ENCODE measurements at regions not wholly inside any gene's neighbourhood (a gene's known extent, or its start where the extent isn't known, plus 50 kb on each side); places are given as distances from the start of the nearest gene placed in this dataset.
A peak's percentile ranks its signal among the peaks of the same experiment; 100 is the strongest.

DNA sequence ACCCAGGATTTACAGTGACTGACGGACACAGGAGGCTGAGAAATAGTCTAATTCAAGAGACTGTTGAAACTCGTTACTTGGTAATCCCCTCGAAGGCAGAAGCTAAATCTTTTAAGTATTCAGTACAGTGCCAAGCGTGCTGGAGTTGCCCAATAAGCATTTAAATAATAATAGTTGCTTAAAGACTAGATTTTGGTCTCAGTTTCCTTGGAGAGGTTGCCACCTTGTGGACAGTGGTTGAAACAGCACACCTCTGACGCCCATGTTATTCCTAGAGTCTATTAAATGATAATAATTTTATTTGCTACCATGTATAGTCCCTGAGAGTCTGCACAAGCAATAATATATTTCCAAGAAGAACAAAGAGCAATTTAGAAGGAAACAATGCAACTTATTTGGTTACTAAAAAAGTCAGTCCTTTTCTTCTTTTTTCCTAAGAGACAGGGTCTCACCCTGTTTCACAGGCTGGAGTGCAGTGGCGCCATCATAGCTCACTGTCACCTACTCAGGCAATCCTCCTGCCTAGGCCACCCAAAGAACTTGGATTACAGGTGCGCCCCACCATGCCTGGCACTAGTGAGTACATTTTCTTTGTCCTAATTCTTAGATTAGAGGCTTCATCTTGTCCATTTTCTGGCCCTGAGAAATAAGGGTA, 138.0 kb upstream of the NUDT7 start:
- Histone ChIP-seq H3K27me3 (ENCODE audit: insufficient read depth, low read length) (no peaks in the 10 kb centered on the region), H3K9me2 (ENCODE audit: low read depth, low read length) (no peaks in the 10 kb centered on the region), H3K9ac (ENCODE audit: low read length) (no peak overlapping the region), H3K4me1 (ENCODE audit: insufficient read depth, low read length, severe bottlenecking) (no peaks in the 10 kb centered on the region), H3K36me3 (ENCODE audit: insufficient read depth, low read length) (no peaks in the 10 kb centered on the region), H3K27ac (ENCODE audit: low read depth, low read length, poor library complexity, severe bottlenecking) (no peak overlapping the region), H3K4me3 (ENCODE audit: low read depth, low read length, poor library complexity, severe bottlenecking) (no peak overlapping the region), H3K79me2 (ENCODE audit: insufficient read depth, low read length) (no peaks in the 10 kb centered on the region), H3K4me2 (ENCODE audit: low read length) (no peak overlapping the region), H2AFZ (ENCODE audit: low read length) (no peak overlapping the region), H4K20me1 (ENCODE audit: insufficient read depth, low read length) (no peaks in the 10 kb centered on the region), H3K9me3 (ENCODE audit: low read length) (no peaks in the 10 kb centered on the region), H3F3A (ENCODE audit: insufficient read depth, low read length) (no peaks in the 10 kb centered on the region)
- no peak for TF ChIP-seq EZH2 (IDR thresholded peaks at IDR 0.05; ENCODE audit: borderline replicate concordance, low read length)
- TF ChIP-seq, protein P1, sequence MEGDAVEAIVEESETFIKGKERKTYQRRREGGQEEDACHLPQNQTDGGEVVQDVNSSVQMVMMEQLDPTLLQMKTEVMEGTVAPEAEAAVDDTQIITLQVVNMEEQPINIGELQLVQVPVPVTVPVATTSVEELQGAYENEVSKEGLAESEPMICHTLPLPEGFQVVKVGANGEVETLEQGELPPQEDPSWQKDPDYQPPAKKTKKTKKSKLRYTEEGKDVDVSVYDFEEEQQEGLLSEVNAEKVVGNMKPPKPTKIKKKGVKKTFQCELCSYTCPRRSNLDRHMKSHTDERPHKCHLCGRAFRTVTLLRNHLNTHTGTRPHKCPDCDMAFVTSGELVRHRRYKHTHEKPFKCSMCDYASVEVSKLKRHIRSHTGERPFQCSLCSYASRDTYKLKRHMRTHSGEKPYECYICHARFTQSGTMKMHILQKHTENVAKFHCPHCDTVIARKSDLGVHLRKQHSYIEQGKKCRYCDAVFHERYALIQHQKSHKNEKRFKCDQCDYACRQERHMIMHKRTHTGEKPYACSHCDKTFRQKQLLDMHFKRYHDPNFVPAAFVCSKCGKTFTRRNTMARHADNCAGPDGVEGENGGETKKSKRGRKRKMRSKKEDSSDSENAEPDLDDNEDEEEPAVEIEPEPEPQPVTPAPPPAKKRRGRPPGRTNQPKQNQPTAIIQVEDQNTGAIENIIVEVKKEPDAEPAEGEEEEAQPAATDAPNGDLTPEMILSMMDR (IDR thresholded peaks at IDR 0.05; ENCODE audit: low read length): peak; percentile 86

DNA sequence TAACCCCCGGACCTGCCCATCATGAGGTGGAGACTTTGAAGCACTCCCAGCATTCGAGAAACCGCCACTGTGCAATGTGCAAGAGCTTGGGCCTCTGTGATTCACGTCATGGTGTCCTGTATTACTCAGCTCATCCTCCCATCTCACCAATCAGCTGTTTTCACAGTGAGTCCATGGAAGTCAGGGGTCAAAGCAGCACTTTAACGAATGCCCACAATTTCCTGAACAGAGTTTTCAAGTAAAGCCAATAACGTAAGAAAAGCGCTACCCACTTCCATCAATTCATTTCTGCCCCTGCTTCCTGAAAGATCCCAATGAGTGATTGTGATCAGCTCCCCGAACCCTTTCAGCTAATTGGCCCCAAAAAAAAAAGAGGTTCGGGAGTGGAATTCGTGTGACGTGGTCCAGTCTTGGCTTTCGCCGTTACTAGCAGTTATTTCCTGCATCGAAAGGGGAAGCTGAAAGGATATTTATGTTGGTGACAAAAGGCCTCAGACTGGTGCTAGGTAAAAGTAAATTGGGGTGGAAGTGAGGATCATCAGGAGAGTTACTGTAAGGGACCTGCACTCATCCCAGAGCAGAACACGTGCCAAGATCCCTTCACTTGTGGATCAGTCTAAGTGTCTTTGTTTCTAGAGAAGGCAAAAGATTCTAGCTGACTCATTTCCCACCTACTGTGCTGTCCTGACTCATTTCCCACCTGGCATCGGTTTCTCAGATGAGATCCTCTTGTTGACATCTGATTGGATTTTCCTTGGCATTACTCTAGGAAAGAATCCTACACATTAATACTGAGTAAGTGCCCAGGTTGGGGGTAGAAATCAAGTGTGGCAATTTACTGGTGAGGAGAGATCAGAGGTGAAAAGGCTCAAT, 136.7 kb upstream of the NUDT7 start:
- H3K9ac ChIP-seq (ENCODE audit: low read length): no peak overlapping the region
- H3K79me2 ChIP-seq (ENCODE audit: insufficient read depth, low read length): no peaks in the 10 kb centered on the region
- no peak overlapping the region for H3K27ac ChIP-seq (ENCODE audit: low read depth, low read length, poor library complexity, severe bottlenecking)
- TF ChIP-seq EZH2 (IDR thresholded peaks at IDR 0.05; ENCODE audit: borderline replicate concordance, low read length): no peak
- TF ChIP-seq, protein P1 (IDR thresholded peaks at IDR 0.05; ENCODE audit: low read length): no peak
- H3K9me2 ChIP-seq (ENCODE audit: low read depth, low read length): no peaks in the 10 kb centered on the region
- no peaks in the 10 kb centered on the region for H3K4me1 ChIP-seq (ENCODE audit: insufficient read depth, low read length, severe bottlenecking)
- H3K9me3 ChIP-seq (ENCODE audit: low read length): no peaks in the 10 kb centered on the region
- no peak overlapping the region for H3K4me3 ChIP-seq (ENCODE audit: low read depth, low read length, poor library complexity, severe bottlenecking)
- no peaks in the 10 kb centered on the region for H3K36me3 ChIP-seq (ENCODE audit: insufficient read depth, low read length)
- H3F3A ChIP-seq (ENCODE audit: insufficient read depth, low read length): no peaks in the 10 kb centered on the region
- no peak overlapping the region for H2AFZ ChIP-seq (ENCODE audit: low read length)
- H3K4me2 ChIP-seq (ENCODE audit: low read length): no peak overlapping the region
- H4K20me1 ChIP-seq (ENCODE audit: insufficient read depth, low read length): no peaks in the 10 kb centered on the region
- H3K27me3 ChIP-seq (ENCODE audit: insufficient read depth, low read length): no peaks in the 10 kb centered on the region

DNA sequence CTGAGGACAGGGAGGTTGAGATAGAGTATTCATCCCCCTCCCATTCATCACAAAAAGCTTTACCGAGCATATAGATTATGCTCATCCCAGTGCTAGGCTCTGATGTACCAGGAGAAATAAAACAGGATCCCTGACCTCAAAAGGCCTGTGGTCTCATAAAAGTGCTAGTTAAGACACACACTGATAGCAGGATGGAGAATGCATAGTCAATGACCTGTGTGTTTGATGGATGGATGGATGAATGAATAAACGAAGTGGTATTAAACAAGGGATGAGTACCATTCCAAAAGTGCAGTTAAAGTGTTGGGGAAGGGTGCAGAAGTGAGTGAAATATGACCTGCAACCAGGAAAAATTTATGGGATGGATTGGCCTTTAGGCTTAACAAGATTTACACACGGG, 133.9 kb upstream of the NUDT7 start:
- Histone ChIP-seq H3F3A (ENCODE audit: insufficient read depth, low read length) (no peaks in the 10 kb centered on the region), H2AFZ (ENCODE audit: low read length) (no peak overlapping the region), H3K4me3 (ENCODE audit: low read depth, low read length, poor library complexity, severe bottlenecking) (no peak overlapping the region), H3K27ac (ENCODE audit: low read depth, low read length, poor library complexity, severe bottlenecking) (no peak overlapping the region), H3K9me2 (ENCODE audit: low read depth, low read length) (no peaks in the 10 kb centered on the region), H4K20me1 (ENCODE audit: insufficient read depth, low read length) (no peaks in the 10 kb centered on the region), H3K9ac (ENCODE audit: low read length) (no peak overlapping the region), H3K36me3 (ENCODE audit: insufficient read depth, low read length) (no peaks in the 10 kb centered on the region), H3K27me3 (ENCODE audit: insufficient read depth, low read length) (no peaks in the 10 kb centered on the region), H3K4me2 (ENCODE audit: low read length) (no peak overlapping the region), H3K79me2 (ENCODE audit: insufficient read depth, low read length) (no peaks in the 10 kb centered on the region), H3K9me3 (ENCODE audit: low read length) (no peaks in the 10 kb centered on the region), H3K4me1 (ENCODE audit: insufficient read depth, low read length, severe bottlenecking) (no peaks in the 10 kb centered on the region)
- no peak for TF ChIP-seq EZH2 (IDR thresholded peaks at IDR 0.05; ENCODE audit: borderline replicate concordance, low read length)
- TF ChIP-seq, protein P1 (IDR thresholded peaks at IDR 0.05; ENCODE audit: low read length): no peak
